ENCODE measurements at regions not wholly inside any gene's neighbourhood (a gene's known extent, or its start where the extent isn't known, plus 50 kb on each side); places are given as distances from the start of the nearest gene placed in this dataset.

DNA sequence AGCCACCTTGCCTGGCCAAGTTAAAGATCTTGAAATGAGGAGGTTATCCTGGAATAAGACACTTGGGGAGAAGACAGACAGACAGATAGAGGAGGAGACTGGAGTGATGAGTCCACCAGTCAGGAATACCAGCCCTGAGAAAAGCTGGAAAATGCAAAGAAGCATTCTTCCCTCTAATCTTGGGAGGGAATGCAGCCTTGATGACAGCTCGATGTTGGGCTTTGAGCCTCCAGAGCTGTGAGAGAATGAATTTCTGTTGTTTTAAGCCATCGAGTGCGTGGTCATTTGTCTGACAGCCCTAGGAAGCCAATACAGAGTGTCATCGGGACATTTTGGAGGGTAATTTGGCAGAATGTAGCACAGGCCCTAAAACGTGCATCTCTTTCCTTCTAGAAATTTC, 199.1 kb upstream of the IER5L start:
- no peak for DNase-seq

DNA sequence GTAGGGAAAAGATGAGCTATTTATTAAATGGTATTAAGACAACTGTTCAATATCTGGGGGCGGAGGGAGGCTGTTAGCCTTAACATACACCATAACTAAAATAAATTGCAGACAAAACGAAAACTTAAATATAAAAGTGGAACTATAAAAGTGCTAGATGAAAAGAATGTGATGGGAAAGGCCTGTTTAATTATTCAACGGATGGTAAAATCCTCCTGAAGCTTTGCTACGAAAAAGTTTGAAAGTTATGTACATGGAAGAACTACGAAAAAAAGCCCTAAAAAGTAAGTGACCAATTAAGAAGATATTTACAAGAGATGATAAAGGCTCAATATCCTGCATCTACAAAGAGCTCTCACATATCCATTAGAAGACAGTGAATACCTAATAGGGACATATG, 197.8 kb upstream of the IER5L start:
- no peak for DNase-seq

DNA sequence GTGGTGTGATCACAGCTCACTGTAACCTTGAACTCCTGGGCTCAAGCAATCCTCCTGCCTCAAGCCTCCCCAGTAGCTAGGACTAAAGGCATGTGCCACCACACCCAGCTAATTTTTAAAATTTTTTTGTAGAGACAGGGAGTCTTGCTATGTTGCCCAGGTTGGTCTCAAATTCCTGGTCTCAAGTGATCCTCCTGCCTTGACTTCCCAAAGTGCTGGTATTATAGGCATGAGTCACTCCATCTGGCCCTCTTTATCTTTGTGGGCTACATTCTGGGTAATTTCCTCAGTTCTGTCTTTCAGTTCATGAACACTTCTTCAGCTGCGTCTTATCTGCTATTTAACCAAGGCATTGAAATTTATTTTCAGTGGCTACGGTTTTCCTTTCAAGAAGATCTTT, 196.6 kb upstream of the IER5L start:
- no peak for DNase-seq

DNA sequence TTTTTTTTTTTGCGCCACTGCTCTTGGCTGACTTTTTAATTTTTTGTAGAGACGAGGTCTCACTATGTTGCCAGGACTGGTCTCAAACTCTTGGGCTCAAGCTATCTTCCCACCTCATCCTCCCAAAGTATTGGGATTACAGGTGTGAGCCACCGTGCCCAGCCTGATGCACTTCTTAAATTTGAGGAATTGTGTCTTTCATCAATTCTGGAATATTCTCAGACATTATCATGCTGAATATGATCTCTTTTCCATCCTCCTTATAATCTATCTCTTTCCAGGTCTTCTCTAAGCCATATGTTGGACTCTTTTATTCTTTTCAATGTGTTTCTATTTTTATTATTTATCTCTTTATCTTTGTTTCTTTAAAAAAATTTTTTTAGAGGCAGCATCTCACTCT, 196.2 kb upstream of the IER5L start:
- DNase-seq, result no peak

DNA sequence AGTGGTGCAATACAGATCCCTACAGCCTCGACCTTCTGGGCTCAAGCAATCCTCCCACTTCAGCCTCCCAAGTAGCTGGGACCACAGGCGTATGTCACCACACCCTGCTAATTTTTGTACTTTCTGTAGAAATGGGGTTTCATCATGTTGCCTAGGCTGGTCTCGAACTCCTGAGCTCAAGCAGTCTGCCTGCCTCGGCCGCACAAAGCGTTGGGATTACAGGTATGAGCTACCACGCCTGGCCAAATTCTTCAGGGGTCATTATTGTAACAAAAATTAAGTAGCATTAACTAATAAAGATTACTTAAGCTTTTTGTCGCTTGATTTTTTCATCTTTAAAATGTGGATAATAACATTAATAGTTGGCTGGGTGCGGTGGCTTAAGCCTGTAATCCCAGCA, 195.3 kb upstream of the IER5L start:
- no peak for DNase-seq

DNA sequence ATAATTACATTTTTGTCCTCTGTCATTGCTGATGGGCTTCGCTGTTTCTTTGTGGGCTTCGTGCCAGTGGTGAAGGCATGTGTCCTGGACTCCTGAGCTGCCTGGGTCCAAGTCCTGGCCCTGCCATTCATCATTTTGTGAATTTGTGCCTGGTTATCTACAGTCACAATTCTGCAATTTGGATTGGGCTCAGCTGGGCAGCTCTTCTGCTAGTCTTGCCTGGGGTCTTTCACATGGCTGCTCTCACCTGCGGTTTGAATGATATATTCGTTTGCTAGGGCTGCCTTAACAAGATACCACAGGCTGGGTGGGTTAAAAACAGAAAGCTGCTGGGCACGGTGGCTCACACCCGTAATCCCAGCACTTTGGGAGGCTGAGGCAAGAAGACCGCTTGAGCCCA, 192.7 kb upstream of the IER5L start:
- no peak for DNase-seq

DNA sequence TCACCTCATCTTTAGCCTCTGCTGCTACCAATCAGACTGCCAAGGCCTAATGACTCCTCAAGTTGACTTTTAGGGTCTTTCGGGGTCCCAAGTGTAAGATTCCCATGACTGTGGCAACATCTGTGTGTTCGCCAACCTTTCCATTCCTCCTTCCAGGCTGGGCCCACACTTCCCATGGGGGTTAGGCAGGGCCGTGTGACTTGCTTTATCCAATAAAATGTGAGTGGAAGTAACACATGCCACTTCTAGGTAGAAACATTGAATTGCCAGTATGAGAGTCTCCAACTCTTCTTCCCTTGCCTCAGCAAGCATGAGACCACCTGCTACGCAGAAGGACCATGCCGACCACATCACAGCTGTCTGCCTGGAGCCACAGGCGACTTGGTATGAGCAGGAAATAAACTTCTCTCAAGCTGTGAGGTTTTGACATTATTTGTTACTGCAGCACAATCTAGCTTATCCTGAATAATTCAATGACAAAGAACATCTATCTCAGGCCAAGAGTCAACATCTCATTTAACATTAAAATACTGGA, 190.4 kb upstream of the IER5L start:
- DNase-seq, result no peak

DNA sequence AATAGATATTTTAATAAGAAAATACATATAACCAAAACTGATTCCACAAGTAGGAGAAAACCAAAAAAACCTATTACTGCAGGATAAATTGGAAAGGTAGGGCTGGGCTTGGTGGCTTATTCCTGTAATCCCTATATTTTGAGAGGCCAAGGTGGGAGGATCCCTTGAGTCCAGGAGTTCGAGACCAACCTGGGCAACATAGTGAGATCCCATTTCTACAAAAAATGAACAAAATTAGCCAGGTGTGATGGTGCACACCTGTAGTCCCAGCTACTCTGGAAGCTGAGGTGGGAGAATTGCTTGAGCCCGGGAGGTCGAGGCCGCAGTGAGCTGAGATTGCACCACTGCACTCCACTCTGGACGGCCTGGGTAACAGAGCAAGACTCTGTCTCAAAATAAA, 189.2 kb upstream of the IER5L start:
- DNase-seq, result no peak

DNA sequence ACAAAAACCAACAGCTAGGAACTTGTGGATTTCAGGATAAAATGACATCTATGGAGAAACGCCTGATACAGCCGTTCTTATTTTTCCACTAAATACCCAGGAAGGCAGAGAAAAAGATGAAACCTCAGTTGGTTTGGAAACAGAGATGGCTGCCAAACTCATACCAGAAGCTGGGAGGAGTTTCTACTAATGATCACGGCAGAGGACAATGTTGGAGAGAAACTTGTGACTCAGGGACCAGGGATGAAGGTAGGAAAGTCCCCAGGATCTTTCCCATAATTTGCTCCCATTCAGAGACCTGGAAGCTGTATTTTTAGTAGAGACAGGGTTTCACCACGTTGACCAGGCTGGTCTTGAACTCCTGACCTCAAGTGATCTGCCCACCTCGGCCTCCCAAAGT, 187.1 kb upstream of the IER5L start:
- DNase-seq, result no peak

DNA sequence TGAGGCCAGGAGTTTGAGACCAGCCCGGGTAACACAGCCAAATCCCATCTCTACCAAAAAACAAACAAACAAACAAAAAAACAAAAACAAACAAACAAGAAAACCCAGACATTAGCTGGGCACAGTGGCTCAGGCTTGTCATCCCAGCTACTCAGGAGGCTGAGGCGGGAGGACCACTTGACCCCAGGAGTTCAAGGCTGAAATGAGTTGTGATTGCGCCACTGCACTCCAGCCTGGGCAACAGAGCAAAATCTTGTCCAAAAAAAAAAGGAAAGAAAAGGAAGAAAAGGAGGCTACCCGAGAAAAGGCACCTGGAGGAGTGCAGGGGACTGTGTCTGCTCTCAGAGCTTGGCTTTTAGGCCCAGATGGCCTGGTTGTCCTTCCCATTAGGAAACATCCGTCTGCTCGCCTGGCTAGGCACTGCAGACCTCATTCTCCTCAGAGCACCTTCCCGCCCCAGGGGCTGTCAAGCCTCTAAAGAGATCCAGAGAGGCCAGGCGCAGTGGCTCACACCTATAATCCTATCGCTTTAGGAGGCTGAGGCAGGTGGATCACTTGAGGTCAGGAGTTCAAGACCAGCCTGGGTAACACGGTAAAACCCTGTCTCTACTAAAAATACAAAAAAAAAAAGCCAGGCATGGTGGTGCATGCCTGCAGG, 185.3 kb upstream of the IER5L start:
- no peak for DNase-seq

DNA sequence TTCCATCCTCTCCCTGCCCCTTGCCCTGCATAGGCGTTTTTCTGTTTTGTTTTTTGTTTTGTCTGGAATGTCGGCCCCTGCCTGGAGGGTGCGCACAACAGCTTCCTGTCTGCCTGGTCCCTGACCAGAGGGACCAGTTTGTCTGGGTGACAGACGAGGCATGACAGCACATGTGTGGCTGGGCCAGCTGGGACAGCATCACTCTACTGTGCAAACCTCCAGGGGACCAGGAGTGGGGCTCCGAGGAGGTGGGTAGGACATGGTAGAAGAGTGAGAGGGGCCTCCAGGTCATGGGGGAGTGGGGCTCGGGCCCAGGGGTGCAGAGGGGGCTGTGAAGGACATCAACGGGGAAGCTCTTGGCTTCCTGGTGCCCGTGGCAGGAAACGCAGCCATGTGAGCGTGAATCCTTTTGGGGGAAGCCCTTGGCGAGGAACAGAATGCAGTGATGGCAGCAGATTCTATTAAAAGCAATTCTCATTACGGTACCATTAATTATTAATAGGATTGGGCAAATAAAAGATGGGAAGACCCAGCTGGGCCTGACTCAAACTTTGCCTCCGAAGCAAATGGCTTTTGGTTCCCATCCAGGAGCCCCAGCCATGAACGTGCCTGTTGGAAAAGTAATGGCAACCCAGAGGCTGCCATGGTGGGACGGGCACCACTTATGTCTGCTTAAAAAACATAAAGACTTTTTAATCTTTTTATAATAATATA, 184.4 kb upstream of the IER5L start:
- no peak for DNase-seq

DNA sequence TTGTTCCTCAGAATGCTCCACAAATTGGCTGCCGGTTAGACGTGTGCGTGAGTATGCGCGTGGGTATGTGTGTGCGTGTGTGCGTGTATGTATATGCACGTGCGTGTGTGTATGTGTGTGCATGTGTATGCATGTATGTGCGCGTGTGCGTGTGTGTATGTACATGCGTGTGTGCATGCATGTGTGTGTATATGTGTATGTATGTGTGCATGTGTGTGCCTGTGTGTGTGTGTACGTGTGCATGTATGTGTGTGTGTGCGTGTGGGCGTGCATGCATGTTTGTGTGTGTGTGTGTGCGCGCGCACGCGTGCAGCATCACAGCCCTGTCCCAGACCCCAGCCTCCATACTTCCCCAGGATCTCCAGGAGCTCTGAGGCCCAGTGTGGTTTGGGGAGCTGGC, 183.1 kb upstream of the IER5L start:
- DNase-seq, result no peak

DNA sequence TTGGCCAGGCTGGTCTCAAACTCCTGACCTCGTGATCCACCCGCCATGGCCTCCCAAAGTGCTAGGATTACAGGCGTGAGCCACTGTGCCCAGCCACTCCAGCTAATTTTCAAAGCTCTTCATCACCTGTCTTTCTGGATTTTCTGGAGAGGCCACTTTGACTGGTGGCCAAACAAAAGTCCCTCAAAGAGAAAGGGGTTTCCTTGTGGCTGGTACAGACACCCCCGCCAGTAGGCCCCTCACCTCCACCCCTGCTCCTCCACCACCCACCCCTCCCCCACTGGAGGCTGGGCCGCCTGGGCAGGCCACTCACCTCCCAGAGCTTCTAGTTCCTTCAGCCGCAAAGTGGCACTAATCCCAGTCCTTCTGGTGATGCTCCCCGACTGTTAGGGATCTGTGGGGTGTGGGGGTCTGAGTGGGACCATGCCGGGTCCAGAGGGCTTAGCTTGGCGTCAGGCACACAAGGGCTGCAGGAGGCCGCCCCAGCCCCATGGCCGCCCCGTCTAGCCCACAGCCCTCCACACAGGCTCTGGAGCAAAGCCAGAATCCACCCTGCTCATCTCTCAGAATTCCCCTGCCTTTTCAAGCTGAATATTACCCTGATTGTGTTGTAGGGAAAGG, 182.0 kb upstream of the IER5L start:
- DNase-seq, result no peak

DNA sequence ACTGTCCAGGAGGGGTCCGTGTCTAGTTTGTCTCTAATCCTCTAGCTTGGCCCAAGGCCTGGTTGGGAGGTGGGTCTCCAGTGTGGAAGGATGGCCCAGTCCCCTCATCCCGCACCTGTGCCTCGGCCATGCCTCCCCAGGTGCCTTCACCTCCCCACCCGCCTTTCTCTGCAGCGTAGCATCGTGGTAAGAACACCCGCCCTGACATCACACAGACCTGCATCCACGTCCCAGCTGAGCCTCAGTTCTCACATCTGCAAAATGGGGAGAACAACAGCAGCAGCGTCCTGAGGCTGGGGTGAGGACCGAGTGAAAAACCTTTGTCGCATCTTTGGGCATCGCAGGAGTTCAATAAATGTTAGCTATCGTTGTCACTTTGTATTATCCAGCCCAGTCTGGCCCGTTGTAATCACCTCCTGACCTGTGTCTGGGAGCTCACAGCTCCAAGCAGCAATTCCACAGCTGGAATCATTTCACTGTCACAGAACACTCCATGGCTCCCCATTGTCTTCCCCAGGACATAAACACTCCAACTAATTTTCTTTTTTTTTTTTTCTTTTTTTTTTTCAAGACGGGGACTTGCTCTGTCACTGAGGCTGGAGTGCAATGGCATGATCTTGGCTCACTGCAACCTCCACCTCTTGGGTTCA, 181.2 kb upstream of the IER5L start:
- no peak for DNase-seq

DNA sequence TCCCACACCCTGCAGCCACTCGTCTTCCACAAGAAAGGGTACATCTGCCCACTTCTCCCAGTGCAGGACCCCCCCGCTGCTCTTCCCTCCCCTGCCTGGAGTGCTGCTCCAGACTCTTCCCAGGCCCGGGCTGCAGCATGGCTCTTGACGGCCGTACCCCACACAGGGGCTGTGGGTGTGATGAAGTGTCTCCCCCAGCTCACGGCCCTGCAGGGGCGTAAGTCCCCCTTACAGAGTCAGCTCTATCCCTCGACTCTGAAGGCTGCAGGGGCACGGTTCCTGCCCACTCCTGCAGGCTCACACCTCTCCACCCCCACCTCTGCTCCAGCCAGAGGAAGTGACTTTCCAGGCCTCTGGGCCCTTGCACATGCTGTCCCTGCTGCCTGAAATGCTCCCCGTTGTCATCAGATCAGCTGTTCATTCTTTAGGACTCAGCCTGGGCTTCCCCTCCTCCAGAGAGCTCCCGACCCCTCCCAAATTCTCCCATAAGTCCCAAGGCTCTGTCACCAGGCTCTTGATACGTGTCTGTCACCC, 180.6 kb upstream of the IER5L start:
- DNase-seq, result no peak

DNA sequence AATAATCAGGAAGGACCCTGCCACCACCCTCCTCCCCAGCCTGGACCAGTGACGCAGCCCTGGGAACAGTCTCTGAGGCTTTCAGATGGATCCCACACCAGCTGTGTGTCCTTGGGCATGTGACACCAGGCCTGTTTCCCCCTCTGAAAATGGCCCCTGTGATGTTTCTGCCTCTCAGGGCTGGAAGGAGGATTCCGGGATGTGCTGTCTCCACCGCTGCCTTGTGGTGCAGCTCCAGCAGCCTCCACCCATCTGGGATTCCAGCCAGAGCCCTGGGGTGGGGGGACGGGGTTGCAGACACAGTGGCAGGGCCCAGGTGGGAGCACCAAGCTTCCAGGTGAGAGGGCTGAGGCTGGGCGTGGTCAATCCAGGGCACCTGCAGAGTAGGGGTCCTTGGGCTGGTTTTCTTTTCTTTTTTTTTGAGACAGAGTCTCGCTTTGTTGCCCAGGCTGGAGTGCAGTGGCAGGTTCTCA, 179.7 kb upstream of the IER5L start:
- DNase-seq, result no peak

DNA sequence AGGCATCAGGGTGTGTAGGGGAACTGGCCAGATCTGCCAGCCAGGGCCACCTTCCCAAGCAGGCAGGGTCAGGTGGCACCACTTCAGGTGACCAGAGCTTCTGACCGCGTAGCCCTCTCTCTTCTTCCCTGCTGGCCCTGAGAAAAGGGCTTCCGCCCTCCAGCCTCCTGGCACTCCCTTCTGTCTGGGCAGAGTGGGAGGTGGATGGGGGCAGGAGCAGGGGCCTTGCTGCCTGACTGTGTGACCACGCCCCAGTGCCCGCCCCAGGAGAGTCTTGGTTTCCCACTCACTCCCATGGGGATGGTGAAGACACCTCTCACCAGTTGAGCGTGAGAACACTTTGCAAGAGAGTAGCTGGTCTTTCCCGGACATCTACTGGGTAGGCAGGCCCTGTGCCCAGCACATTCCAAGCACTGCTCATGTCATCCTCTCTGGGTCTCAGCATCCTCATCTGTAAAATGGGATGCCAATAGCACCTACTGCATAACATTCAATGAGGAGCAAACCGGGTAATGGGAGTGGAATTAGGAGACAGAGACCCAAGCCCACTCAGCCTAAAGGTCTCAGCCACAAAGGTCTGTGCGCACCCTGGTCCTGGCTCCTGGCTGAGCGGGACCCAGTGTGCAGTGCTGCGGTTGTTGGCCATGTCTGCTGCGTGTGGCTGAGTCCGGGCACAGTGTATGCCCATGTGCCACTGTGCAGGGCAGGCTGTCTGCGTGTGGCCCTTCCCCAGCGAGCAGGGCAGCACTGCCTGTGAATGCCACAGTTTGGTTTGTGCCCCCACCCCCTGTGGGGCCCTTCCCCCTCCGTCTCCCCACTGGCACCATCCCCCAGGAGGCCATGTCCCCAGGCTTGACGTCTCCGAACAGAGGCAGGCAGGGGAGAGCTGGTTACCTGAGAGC, 179.1 kb upstream of the IER5L start:
- no peak for DNase-seq

DNA sequence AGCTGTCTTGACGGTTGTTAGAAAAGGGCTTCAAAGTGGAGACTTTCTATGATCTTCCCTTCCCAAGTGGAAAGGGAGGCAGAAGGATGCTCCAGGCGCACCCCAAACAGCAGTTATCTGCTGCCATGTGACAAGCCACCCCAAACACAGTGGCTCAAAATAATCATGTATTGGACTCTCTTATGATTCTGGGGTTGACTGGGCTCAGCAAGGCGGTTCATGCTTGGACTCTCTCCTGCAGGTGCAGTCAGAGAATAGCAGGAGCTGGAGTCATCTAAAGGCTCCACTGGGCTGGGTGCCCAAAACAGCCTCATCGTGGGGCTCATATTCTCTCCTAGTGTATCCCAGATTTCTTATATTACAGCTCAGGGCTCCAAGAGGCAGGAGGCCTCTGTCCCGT, 177.6 kb upstream of the IER5L start:
- DNase-seq, result no peak

DNA sequence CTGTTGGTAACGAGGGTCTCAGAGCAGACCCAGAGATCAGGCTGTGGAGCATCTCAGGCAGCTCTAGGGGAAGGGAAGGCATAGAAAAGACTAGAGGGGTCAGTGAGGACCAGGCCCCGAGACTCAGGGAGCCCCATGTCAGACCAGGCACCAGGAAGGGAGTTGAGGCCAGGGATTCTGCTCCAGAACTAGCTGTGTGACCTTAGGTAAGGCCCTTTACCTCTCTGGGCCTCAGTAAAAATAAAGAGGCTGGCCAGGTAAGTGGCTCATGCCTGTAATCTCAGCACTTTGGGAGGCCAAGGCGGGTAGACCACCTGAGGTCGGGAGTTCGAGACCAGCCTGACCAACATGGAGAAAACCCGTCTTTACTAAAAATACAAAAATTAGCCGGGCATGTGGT, 176.4 kb upstream of the IER5L start:
- no peak for DNase-seq

DNA sequence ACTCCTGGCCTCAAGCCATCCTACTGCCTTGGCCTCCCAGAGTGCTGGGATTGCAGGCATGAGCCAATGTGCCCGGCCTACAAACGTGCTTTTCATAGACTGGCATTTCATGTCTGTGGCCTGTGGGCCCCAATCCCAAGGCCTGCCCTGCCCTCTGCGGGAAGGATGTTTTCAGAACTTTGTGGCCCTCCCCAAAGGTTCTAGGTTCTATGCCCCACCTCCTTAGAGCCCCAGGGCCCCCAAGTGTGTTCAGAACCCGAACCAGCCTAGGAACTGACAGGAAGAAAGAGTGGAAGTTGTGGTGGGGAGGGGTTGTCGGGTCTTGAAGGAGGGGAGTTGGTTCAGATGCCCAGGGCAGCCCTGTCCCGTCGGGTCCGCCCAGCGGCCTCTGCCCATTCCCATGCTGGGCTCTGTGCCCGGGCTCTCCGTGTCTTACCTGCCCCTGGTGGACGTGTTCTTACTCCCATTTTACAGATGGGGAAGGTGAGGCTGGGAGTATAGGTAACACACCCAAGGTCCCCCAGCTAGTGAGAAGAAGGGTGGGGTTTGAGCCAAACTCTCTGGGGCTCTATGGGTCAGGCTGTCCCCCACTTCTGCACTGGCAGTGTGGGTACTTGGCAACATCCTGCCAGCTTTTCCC, 175.8 kb upstream of the IER5L start:
- no peak for DNase-seq

DNA sequence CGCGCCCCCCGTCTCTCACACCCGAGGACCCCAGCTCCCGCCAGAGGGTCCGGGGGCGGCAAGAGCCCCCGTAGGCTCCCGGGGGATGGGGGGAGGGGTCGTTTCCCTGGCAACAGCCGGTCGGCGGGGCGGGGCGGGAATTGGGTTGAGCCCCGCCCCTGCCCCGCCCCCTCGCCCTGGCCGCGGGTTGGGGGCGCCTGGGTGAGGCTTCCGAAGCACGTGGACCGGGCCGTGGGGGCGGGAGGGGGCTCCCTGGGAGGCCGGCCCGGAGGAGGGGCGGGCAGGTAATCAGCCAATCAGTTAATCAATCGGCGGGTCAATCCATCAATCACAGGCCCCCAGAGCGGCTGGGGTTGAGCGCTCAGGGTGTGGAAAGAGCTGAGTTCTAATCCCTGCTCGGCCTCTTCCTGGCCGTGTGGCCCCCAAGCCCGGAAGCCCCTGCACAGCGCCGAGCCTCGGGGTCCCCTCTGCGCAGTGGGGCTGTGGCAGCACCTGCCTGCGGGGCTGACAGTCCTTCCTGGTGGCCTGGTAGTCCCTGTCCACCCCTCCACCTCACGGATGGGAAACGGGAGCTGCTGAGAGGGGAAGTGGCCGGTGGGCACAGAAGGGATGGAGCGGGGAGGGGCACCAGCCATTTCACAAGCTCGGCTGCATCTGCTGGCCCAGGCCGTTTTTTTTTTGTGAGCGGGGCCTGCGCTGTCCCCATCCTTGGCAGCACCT, 174.2 kb upstream of the IER5L start:
- DNase-seq, result no peak

Data from CD4-positive, alpha-beta T cell treated with Interleukin-15 for 1 hour (primary cell).